RWPE1 (cell line): ENCODE measurements at regions not wholly inside any gene's neighbourhood (a gene's known extent, or its start where the extent isn't known, plus 50 kb on each side); places are given as distances from the start of the nearest gene placed in this dataset.

Source experiments
- CTCF ChIA-PET: fragments of 350-600 bp; sonication (Branson Sonifier 250); formaldehyde crosslinking; extraction: SDS; loops from one replicate; lab custom pipeline; 2021; lab: Yijun Ruan, JAX
- POLR2A ChIA-PET: fragments of 400-600 bp; formaldehyde crosslinking; extraction: SDS; loops from one replicate; lab custom pipeline; 2020; ENCODE audit warnings: antibody characterized with exemption; ENCODE audit not compliant: low non-redundant PET; lab: Yijun Ruan, JAX
- DNase-seq: peaks from one replicate; pipeline ENCODE4 v3.0.0; 2012; ENCODE audit warnings: low spot score
- H3K27ac ChIP-seq: fragments of 450-650 bp; 2 replicates; pipeline ENCODE4 v1.5.1; 2017
- CTCF ChIP-seq: fragments of 450-650 bp; conservative IDR thresholded peaks from 2 replicates; pipeline ENCODE4 v1.5.1; 2017; ENCODE audit warnings: low read depth, mild to moderate bottlenecking

- H3K27ac ChIP-seq = no peak overlapping the region
- ChIA-PET POLR2A (no interaction called here), CTCF (no interaction called here)
- DNase-seq = no peak
- no peak for TF ChIP-seq CTCF
Observed at GRCh38 chr4:32748498-32748897, 2028.3 kb downstream of the PCDH7 start.

GRCh38 chr4:32752962-32753361 lies 2032.8 kb downstream of the PCDH7 start:
- no peak for TF ChIP-seq CTCF
- H3K27ac ChIP-seq = no peak overlapping the region
- ChIA-PET POLR2A (no interaction called here), CTCF (no interaction called here)
- no peak for DNase-seq

- POLR2A ChIA-PET = no interaction called here
- no peak overlapping the region for H3K27ac ChIP-seq
- no peak for DNase-seq
- CTCF ChIA-PET = no interaction called here
- TF ChIP-seq CTCF = no peak
Observed at GRCh38 chr4:32768664-32769389, 2048.7 kb downstream of the PCDH7 start.

GRCh38 chr4:32771491-32771890 lies 2051.3 kb downstream of the PCDH7 start:
- DNase-seq = no peak
- no peak for TF ChIP-seq CTCF
- CTCF ChIA-PET = no interaction called here

GRCh38 chr4:32775049-32775448 lies 2054.9 kb downstream of the PCDH7 start:
- no peak overlapping the region for H3K27ac ChIP-seq
- POLR2A ChIA-PET = no interaction called here
- TF ChIP-seq CTCF = no peak
- CTCF ChIA-PET = no interaction called here
- no peak for DNase-seq

More at GRCh38 chr4:32771491-32771890, 2051.3 kb downstream of the PCDH7 start:
- POLR2A ChIA-PET = no interaction called here
- H3K27ac ChIP-seq = no peak overlapping the region

GRCh38 chr4:32776435-32777203 lies 2056.4 kb downstream of the PCDH7 start:
- CTCF ChIA-PET = interaction anchor here (0.6 kb wide), 1 partner anchor 333 kb away, joined by 3 read pairs; no protein-coding TSS in a partner anchor
- TF ChIP-seq CTCF = no peak
- no peak overlapping the region for H3K27ac ChIP-seq
- no peak for DNase-seq
- POLR2A ChIA-PET = no interaction called here
